AG20443 (cell line): ENCODE measurements at regions not wholly inside any gene's neighbourhood (a gene's known extent, or its start where the extent isn't known, plus 50 kb on each side); places are given as distances from the start of the nearest gene placed in this dataset.
"Not testable (repeated sequence)": the region's sequence is repeated elsewhere in the genome, so short reads cannot be mapped to it uniquely, and the experiment has no call there.

Source experiments
- DNase-seq: peaks from one replicate; pipeline ENCODE4 v3.0.0; 2012; ENCODE audit warnings: low spot score, mixed read lengths

DNA sequence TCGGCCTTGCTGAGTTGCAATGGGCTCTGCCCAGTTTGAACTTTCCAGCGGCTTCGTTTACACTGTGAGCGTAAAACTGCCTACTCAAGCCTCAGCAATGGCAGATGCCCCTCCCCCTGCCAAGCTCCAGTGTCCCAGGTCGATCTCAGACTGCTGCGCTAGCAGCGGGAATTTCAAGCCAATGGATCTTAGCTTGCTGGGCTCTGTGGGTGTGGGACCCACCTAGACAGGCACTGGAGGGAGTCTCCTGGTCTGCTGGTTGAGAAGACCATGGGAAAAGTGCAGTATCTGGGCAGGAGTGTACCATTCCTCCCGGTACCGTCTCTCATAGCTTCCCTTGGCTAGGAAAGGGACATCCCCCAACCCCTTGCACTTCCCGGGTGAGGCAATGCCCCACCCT lies 88.2 kb downstream of the KLHL28 start:
- DNase-seq, result no peak

DNA sequence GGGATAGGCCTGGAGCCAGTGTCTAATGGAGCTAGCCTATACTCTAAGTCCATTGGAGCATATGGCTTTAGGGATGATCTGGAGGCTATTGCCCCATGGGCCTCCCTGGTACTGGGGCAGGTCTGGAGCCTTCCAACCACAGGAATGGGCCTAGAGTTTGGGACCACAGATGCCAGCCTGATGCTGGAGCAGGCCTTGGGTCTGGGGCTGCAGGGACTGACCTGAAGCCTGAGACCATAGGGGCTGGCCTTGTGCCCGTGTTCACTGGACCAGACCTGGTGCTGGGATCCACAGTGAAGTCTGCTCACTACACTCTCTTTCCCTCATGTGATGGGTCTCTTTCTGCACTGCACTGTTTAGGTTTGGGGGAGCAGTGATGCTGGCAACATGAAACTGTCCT lies 95.0 kb downstream of the KLHL28 start:
- no peak for DNase-seq

- DNase-seq, result no peak
Measured at GRCh38 chr14:44866322-44866721, 95.4 kb downstream of the KLHL28 start.

GRCh38 chr14:44863271-44863670 lies 98.5 kb downstream of the KLHL28 start:
- DNase-seq, result no peak

GRCh38 chr14:44854114-44854513 lies 107.6 kb downstream of the KLHL28 start:
- no peak for DNase-seq

DNA sequence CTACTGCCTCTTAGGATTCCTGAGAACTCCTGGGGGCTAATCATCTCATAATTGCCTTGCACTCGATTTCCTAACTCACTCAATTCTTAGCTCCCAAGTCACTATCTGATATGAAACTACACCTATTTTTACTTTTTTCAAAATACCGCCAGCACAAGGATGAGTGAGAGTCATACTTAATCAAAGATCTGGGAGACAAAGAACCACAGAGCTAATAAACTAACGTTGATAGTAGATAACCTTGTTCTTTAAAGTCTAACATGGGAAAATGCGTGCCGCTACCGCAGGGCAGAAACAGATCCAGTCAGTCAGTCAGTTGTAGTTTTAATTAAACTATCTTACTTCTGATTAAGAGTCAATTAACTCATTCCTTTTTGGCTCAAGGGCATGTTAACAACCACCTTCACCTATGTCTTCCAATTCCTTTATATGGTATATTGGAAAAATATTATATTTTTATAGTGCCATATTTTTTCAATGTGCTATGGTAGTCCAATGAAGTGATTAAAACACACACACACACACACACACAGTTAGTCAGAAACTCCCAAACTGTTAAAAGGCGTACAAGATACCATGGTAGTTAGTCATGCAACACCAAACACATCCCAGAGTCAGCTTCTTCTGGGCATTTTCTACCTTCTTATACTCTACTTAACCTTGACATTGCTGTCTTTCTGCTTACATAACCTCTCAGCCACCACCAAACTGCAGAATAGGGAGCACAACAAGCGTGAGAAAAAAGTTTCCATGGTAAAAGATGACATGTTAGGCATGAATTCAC lies 114.0 kb downstream of the KLHL28 start:
- DNase-seq, result peak; percentile 35

GRCh38 chr14:44846232-44846824 lies 115.4 kb downstream of the KLHL28 start:
- peak; percentile 59 for DNase-seq

GRCh38 chr14:44835928-44836327 lies 125.8 kb downstream of the KLHL28 start:
- not testable (repeated sequence) for DNase-seq

- DNase-seq, result peak; percentile 19
Measured at GRCh38 chr14:44833376-44834060, 128.2 kb downstream of the KLHL28 start.

DNA sequence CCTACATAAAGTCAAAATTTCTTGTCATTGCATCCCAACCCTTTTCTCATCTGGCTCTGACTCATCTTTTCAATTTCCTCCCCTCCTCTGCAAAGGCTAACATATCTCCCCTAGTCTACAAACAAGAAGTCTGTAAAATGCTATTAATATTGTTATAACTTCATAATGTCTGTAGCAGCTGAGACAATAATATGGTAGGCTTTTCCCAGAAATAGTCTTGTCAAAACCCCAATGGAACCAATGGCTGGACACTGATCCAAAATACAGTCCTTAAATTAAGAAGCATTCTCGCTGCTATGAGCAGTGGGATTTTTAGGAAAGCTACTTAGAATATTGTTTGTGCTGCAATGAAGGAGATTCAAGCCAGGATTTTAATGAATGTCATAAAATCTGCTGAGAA lies 131.4 kb downstream of the KLHL28 start:
- DNase-seq, result no peak

- DNase-seq, result no peak
Measured at GRCh38 chr14:44829021-44829420, 132.7 kb downstream of the KLHL28 start.

- no peak for DNase-seq
Measured at GRCh38 chr14:44828023-44828422, 133.7 kb downstream of the KLHL28 start.

DNA sequence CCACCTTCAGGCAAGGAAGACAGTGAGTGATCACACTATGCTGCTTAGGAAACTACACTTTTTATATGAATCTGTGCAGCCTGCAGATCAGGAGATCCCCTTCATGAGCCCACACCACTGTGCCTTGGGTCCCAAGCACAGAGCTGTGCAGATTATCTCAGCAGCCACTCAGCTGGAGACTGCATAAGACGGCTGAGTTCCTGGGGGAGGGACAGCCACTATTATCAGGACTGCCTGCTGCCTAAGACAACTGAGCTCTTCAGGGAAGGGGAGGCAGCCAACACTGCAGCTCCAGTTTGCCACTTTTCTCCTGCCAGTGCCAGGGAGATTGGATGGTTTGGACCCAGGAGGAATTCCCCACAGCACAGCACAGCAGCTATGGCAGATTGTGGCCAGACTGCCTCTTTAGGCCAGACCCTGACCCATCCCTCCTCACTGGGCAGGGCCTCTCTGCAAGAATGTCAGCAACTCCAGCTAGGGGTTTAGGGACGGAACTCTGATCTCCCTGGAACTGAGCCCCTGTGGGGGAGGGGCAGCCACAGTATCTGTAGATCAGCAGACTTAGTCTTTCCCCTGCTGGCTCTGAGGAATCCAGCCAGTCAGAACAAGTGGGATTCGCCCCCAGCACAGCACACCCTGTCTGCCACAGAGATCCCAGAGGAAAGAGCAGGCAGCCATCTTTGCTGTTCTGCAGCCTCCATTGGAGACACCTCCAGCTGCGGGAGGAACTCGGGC lies 141.3 kb downstream of the KLHL28 start:
- DNase-seq, result no peak

DNA sequence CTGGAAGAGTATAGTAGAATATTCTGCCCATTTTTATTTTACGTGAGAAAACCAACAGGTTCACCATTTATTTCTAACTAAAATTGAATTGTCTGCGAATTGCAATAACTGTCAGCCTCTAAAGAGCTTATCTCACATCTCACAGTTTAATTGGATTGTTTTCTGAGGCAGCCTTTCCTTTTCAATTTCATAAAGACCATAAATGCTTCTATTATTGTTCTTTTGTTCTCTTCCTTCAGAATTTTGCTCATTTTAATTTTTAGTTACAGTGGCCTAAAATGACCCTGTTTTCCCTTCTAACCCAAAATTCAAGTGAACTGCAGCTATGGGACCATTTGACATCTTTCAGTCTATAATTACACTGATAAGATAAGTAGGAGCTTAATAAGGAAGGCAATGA lies 147.6 kb downstream of the KLHL28 start:
- no peak for DNase-seq

DNA sequence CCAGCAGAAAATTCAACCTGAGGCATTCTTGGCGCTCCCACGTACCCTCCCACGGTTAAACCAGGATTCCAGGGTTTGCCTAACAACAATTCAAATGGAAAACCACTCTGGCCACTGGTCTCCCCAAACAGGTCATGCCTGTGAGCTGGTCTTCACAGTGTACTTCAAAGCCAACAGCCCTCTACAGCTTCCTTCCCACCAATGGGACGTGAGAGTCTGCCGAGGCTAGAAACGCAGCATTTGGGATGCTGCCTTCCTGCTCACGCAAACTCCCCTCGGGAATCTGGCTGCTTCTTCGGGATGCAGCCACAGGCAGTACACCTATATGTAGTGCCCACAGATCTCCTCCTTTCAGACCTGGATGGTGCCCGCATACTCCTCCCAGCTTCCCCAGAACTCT lies 149.1 kb downstream of the KLHL28 start:
- DNase-seq, result no peak

- DNase-seq, result no peak
Measured at GRCh38 chr14:44804391-44804790, 157.4 kb downstream of the KLHL28 start.

DNA sequence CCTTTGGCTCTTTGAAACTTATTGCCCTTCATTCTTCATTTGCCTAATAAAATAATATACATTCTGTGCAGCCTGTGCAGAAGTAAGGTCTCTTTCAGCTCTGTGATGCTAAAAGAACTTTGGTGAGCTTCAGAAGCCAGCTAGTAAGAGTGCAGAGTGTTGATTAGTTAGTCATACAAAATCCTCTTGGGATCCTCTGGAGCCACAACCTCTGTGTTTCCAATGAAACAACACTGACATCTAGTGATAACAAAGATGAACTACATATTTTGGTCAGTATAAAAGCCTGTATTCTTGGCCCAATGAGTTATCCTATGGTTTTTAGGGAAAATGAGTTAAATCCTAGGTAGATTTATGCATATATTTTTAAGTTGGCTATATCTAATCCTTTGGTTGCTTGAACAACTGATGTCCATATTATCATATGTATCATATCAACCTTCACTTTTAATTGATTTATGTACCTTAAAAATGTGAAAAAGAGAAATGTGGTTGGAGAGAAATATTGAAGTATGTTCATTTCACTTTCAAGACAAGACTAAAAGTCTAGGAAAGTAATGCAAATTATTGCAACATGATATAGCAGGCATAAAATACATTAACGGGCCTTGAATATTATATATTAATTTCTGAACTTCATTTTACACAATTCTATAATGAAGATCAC lies 158.4 kb downstream of the KLHL28 start:
- DNase-seq, result peak; percentile 69

GRCh38 chr14:44798386-44799242 lies 163.1 kb downstream of the KLHL28 start:
- no peak for DNase-seq

GRCh38 chr14:44795725-44796124 lies 166.0 kb downstream of the KLHL28 start:
- DNase-seq, result no peak

GRCh38 chr14:44791730-44792129 lies 170.0 kb downstream of the KLHL28 start:
- DNase-seq, result no peak

DNA sequence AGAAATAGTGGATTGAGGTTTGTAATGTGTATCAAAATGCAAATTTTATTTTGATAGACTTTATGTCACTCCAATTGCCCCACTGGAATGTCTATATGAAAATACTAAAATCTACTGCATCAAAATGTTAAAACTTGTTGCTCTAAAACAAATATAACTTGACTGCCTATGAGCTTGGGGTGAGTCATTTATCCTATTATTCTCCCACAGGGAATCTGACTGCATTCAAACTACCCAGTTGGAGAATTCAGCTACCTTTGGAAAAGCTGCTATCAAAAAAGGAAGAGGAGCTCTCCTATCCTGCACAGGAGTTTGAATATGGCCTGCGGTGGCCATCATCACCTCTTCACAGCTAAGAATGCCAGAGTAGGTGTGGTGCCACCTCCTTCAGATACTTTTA lies 173.1 kb downstream of the KLHL28 start:
- DNase-seq, result no peak
